D721Med (cell line): ENCODE measurements at regions not wholly inside any gene's neighbourhood (a gene's known extent, or its start where the extent isn't known, plus 50 kb on each side); places are given as distances from the start of the nearest gene placed in this dataset.

Experiments
- DNase-seq: peaks from one replicate; pipeline ENCODE4 v3.0.0; 2011; ENCODE audit warnings: low spot score; ENCODE audit not compliant: insufficient read length
- FAIRE-seq: peaks from 2 replicates; lab custom pipeline; 2011; peaks lifted over from hg19 to GRCh38; lab: Jason Lieb, UNC
- TF ChIP-seq, protein P1 (sequence below): IDR thresholded peaks from 2 replicates; pipeline ENCODE4 v1.5.1; 2012; ENCODE audit warnings: mild to moderate bottlenecking, control low read depth; ENCODE audit not compliant: insufficient read depth; ENCODE audit errors: missing control alignments

DNA sequence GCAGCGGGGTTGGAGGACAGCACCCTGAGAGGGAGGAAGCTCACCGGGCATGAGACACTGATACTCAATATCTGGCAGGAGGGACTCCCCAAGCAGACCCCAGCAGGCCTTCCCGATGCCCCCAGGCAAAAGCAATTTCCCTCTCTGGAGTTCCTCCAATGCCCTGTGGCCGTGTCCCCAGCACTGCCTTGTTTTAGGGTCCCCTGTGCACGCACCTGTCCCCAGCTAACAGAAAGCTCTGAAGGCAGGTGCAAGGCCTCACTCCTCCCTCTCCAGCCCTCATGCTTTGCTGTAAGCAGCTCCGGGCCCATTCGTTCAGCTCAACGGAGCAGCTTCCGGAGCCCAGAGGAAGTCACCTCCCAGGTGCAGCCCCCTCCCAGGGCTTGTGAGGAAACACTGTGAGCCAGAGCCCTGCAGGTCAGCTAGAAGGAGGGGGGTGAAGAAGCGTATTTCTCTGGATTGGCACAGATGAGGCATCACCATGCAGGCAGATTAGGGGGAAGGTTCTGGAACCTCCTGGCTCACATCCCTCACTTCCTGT, 50.3 kb upstream of the ID2 start:
- DNase-seq (no peak), FAIRE-seq (no peak)
- TF ChIP-seq, protein P1, sequence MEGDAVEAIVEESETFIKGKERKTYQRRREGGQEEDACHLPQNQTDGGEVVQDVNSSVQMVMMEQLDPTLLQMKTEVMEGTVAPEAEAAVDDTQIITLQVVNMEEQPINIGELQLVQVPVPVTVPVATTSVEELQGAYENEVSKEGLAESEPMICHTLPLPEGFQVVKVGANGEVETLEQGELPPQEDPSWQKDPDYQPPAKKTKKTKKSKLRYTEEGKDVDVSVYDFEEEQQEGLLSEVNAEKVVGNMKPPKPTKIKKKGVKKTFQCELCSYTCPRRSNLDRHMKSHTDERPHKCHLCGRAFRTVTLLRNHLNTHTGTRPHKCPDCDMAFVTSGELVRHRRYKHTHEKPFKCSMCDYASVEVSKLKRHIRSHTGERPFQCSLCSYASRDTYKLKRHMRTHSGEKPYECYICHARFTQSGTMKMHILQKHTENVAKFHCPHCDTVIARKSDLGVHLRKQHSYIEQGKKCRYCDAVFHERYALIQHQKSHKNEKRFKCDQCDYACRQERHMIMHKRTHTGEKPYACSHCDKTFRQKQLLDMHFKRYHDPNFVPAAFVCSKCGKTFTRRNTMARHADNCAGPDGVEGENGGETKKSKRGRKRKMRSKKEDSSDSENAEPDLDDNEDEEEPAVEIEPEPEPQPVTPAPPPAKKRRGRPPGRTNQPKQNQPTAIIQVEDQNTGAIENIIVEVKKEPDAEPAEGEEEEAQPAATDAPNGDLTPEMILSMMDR, result no peak
